H1 (cell line): ENCODE measurements at regions not wholly inside any gene's neighbourhood (a gene's known extent, or its start where the extent isn't known, plus 50 kb on each side); places are given as distances from the start of the nearest gene placed in this dataset.

Experiments
- POLR2AphosphoS5 ChIP-seq: IDR thresholded peaks from 2 replicates; pipeline ENCODE4 v1.6.1; 2011; ENCODE audit warnings: low read depth, low read length
- SIRT6 ChIP-seq: IDR thresholded peaks from one replicate; pipeline ENCODE4 v1.7.1; 2012; ENCODE audit warnings: low read length, inconsistent platforms
- TAF7 ChIP-seq: optimal IDR thresholded peaks from 2 replicates; pipeline ENCODE3; 2011; ENCODE audit warnings: low read depth, mild to moderate bottlenecking, inconsistent platforms, low read length, moderate library complexity, borderline replicate concordance
- TF ChIP-seq, protein P1 (sequence below): fragments of 300-600 bp; sonication (generic); IDR thresholded peaks from 2 replicates; pipeline ENCODE4 v1.7.1; 2012; ENCODE audit warnings: low read length, moderate library complexity, mild to moderate bottlenecking, inconsistent platforms; ENCODE audit not compliant: insufficient replicate concordance
- TF ChIP-seq, protein P2 (sequence below): IDR thresholded peaks from 2 replicates; pipeline ENCODE4 v1.6.1; 2011; ENCODE audit warnings: low read length, improper control_type of control experiment
- TF ChIP-seq, protein P3 (sequence below): IDR thresholded peaks from 2 replicates; pipeline ENCODE4 v1.6.1; 2012; ENCODE audit warnings: inconsistent platforms
- TF ChIP-seq, protein P4 (sequence below): IDR thresholded peaks from 2 replicates; pipeline ENCODE4 v1.6.1; 2012; ENCODE audit warnings: inconsistent platforms

DNA sequence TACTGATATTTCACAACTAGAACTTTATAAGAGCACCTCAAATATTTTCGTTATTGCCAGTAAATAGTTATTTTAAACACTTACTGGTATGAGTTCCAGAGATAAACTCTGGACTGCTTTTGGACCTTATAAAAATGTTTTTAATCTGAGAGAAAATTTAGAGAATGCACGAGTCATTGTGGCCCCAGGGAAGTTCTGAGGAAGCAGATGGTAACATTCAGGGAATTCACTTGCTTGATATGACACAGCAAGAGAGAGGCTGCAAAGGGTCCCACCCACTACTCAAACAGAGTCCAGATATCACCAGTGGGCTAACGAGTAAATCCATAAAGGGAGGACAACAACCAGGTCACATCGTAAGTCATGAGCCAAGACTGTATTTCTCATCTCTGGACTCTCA is 526.8 kb downstream of the TDRD15 start (continued):
- TF ChIP-seq, protein P1, sequence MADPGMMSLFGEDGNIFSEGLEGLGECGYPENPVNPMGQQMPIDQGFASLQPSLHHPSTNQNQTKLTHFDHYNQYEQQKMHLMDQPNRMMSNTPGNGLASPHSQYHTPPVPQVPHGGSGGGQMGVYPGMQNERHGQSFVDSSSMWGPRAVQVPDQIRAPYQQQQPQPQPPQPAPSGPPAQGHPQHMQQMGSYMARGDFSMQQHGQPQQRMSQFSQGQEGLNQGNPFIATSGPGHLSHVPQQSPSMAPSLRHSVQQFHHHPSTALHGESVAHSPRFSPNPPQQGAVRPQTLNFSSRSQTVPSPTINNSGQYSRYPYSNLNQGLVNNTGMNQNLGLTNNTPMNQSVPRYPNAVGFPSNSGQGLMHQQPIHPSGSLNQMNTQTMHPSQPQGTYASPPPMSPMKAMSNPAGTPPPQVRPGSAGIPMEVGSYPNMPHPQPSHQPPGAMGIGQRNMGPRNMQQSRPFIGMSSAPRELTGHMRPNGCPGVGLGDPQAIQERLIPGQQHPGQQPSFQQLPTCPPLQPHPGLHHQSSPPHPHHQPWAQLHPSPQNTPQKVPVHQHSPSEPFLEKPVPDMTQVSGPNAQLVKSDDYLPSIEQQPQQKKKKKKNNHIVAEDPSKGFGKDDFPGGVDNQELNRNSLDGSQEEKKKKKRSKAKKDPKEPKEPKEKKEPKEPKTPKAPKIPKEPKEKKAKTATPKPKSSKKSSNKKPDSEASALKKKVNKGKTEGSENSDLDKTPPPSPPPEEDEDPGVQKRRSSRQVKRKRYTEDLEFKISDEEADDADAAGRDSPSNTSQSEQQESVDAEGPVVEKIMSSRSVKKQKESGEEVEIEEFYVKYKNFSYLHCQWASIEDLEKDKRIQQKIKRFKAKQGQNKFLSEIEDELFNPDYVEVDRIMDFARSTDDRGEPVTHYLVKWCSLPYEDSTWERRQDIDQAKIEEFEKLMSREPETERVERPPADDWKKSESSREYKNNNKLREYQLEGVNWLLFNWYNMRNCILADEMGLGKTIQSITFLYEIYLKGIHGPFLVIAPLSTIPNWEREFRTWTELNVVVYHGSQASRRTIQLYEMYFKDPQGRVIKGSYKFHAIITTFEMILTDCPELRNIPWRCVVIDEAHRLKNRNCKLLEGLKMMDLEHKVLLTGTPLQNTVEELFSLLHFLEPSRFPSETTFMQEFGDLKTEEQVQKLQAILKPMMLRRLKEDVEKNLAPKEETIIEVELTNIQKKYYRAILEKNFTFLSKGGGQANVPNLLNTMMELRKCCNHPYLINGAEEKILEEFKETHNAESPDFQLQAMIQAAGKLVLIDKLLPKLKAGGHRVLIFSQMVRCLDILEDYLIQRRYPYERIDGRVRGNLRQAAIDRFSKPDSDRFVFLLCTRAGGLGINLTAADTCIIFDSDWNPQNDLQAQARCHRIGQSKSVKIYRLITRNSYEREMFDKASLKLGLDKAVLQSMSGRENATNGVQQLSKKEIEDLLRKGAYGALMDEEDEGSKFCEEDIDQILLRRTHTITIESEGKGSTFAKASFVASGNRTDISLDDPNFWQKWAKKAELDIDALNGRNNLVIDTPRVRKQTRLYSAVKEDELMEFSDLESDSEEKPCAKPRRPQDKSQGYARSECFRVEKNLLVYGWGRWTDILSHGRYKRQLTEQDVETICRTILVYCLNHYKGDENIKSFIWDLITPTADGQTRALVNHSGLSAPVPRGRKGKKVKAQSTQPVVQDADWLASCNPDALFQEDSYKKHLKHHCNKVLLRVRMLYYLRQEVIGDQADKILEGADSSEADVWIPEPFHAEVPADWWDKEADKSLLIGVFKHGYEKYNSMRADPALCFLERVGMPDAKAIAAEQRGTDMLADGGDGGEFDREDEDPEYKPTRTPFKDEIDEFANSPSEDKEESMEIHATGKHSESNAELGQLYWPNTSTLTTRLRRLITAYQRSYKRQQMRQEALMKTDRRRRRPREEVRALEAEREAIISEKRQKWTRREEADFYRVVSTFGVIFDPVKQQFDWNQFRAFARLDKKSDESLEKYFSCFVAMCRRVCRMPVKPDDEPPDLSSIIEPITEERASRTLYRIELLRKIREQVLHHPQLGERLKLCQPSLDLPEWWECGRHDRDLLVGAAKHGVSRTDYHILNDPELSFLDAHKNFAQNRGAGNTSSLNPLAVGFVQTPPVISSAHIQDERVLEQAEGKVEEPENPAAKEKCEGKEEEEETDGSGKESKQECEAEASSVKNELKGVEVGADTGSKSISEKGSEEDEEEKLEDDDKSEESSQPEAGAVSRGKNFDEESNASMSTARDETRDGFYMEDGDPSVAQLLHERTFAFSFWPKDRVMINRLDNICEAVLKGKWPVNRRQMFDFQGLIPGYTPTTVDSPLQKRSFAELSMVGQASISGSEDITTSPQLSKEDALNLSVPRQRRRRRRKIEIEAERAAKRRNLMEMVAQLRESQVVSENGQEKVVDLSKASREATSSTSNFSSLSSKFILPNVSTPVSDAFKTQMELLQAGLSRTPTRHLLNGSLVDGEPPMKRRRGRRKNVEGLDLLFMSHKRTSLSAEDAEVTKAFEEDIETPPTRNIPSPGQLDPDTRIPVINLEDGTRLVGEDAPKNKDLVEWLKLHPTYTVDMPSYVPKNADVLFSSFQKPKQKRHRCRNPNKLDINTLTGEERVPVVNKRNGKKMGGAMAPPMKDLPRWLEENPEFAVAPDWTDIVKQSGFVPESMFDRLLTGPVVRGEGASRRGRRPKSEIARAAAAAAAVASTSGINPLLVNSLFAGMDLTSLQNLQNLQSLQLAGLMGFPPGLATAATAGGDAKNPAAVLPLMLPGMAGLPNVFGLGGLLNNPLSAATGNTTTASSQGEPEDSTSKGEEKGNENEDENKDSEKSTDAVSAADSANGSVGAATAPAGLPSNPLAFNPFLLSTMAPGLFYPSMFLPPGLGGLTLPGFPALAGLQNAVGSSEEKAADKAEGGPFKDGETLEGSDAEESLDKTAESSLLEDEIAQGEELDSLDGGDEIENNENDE = no peak
- TF ChIP-seq POLR2AphosphoS5 = no peak
- TF ChIP-seq SIRT6 = no peak
- TF ChIP-seq, protein P2, sequence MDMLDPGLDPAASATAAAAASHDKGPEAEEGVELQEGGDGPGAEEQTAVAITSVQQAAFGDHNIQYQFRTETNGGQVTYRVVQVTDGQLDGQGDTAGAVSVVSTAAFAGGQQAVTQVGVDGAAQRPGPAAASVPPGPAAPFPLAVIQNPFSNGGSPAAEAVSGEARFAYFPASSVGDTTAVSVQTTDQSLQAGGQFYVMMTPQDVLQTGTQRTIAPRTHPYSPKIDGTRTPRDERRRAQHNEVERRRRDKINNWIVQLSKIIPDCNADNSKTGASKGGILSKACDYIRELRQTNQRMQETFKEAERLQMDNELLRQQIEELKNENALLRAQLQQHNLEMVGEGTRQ = no peak
- TF ChIP-seq, protein P3, sequence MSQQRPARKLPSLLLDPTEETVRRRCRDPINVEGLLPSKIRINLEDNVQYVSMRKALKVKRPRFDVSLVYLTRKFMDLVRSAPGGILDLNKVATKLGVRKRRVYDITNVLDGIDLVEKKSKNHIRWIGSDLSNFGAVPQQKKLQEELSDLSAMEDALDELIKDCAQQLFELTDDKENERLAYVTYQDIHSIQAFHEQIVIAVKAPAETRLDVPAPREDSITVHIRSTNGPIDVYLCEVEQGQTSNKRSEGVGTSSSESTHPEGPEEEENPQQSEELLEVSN = no peak
- no peak for TF ChIP-seq TAF7
- TF ChIP-seq, protein P4, sequence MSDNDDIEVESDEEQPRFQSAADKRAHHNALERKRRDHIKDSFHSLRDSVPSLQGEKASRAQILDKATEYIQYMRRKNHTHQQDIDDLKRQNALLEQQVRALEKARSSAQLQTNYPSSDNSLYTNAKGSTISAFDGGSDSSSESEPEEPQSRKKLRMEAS = no peak
